ENCODE measurements at regions not wholly inside any gene's neighbourhood (a gene's known extent, or its start where the extent isn't known, plus 50 kb on each side); places are given as distances from the start of the nearest gene placed in this dataset.

- Mint-ChIP-seq H3K9me3 (peaks cover 68% of the 10 kb centered on the region), H3K4me1 (no peaks in the 10 kb centered on the region), H3K36me3 (peaks cover 15% of the 10 kb centered on the region), H3K27ac (no peak overlapping the region), H3K4me3 (no peak overlapping the region), H3K27me3 (ENCODE audit: low read depth) (no peaks in the 10 kb centered on the region)
- TF ChIP-seq CTCF (IDR thresholded peaks at IDR 0.05; ENCODE audit: unreplicated experiment): no peak
- no peak for DNase-seq (ENCODE audit: low spot score in 2 of 2, unreplicated experiment in 2 of 2)
Measured at GRCh38 chr19:27529158-27529557, 1683.8 kb downstream of the UQCRFS1 start.

- Mint-ChIP-seq H3K4me1 (no peaks in the 10 kb centered on the region), H3K36me3 (peaks cover 1% of the 10 kb centered on the region), H3K27ac (no peak overlapping the region), H3K4me3 (no peak overlapping the region), H3K27me3 (ENCODE audit: low read depth) (no peaks in the 10 kb centered on the region), H3K9me3 (peaks cover 58% of the 10 kb centered on the region)
- DNase-seq (ENCODE audit: low spot score in 2 of 2, unreplicated experiment in 2 of 2): no peak
- TF ChIP-seq CTCF (IDR thresholded peaks at IDR 0.05; ENCODE audit: unreplicated experiment): no peak
Measured at GRCh38 chr19:27522223-27522622, 1690.7 kb downstream of the UQCRFS1 start.
